ENCODE measurements at regions not wholly inside any gene's neighbourhood (a gene's known extent, or its start where the extent isn't known, plus 50 kb on each side); places are given as distances from the start of the nearest gene placed in this dataset.

DNA sequence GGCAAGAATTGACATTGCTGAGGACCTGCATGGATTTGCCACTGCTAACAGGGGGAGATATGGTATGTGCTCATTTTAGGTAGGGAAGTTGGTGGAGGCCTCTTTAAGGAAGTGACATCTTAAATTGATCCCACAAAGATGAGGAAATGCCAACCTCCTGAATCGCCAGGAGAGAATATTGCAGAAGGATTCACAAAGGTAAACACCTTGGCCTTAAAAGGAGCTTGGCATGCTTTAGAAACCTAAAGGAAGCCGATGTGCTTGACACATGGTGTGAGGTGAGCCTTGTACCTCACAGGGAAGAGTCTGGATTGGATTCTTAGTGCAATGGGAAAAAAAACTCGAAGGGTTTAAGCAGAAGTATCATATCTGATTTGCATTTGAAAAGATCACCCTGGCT lies 470.5 kb upstream of the DAB1 start:
- DNase-seq (no peak), ATAC-seq (no peak)
- intact Hi-C loops (cut with DNase I) = no loop called here
- H3K27ac ChIP-seq = no peak overlapping the region
- H3K4me1 ChIP-seq = no peaks in the 10 kb centered on the region
- H3K27me3 ChIP-seq = no peaks in the 10 kb centered on the region
- H3K36me3 ChIP-seq = no peaks in the 10 kb centered on the region
- 47% methylated on average over 3 of the region's 3 CpGs for WGBS (ENCODE audit: insufficient coverage, low coverage, low lambda C conversion rate, missing lambda C conversion rate)
- TF ChIP-seq, protein P1, sequence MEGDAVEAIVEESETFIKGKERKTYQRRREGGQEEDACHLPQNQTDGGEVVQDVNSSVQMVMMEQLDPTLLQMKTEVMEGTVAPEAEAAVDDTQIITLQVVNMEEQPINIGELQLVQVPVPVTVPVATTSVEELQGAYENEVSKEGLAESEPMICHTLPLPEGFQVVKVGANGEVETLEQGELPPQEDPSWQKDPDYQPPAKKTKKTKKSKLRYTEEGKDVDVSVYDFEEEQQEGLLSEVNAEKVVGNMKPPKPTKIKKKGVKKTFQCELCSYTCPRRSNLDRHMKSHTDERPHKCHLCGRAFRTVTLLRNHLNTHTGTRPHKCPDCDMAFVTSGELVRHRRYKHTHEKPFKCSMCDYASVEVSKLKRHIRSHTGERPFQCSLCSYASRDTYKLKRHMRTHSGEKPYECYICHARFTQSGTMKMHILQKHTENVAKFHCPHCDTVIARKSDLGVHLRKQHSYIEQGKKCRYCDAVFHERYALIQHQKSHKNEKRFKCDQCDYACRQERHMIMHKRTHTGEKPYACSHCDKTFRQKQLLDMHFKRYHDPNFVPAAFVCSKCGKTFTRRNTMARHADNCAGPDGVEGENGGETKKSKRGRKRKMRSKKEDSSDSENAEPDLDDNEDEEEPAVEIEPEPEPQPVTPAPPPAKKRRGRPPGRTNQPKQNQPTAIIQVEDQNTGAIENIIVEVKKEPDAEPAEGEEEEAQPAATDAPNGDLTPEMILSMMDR (IDR thresholded peaks at IDR 0.05) = no peak
- no peak for TF ChIP-seq POLR2A (IDR thresholded peaks at IDR 0.05)
- no peaks in the 10 kb centered on the region for H3K9me3 ChIP-seq
- H3K4me3 ChIP-seq = no peak overlapping the region

GRCh38 chr1:57889676-57890320 lies 465.9 kb upstream of the DAB1 start:
- no peak for TF ChIP-seq POLR2A (IDR thresholded peaks at IDR 0.05)
- TF ChIP-seq, protein P1 (IDR thresholded peaks at IDR 0.05) = no peak
- Histone ChIP-seq H3K4me3 (no peak overlapping the region), H3K9me3 (no peaks in the 10 kb centered on the region), H3K27me3 (no peaks in the 10 kb centered on the region), H3K27ac (no peak overlapping the region), H3K4me1 (no peaks in the 10 kb centered on the region), H3K36me3 (no peaks in the 10 kb centered on the region)
- no peak for ATAC-seq
- intact Hi-C loops (cut with DNase I) = no loop called here
- DNase-seq = no peak
- 53% methylated on average over 6 of the region's 7 CpGs for WGBS (ENCODE audit: insufficient coverage, low coverage, low lambda C conversion rate, missing lambda C conversion rate)

- TF ChIP-seq POLR2A (IDR thresholded peaks at IDR 0.05) = no peak
- TF ChIP-seq, protein P1 (IDR thresholded peaks at IDR 0.05) = no peak
- ATAC-seq (no peak), DNase-seq (no peak)
- Histone ChIP-seq H3K4me3 (no peak overlapping the region), H3K4me1 (no peaks in the 10 kb centered on the region), H3K27ac (no peak overlapping the region), H3K27me3 (no peaks in the 10 kb centered on the region), H3K9me3 (no peaks in the 10 kb centered on the region), H3K36me3 (no peaks in the 10 kb centered on the region)
- 60% methylated on average over 5 of the region's 5 CpGs for WGBS (ENCODE audit: insufficient coverage, low coverage, low lambda C conversion rate, missing lambda C conversion rate)
- intact Hi-C loops (cut with DNase I) = no loop called here
Observed at GRCh38 chr1:57887964-57888491, 464.2 kb upstream of the DAB1 start.

- no peak for ATAC-seq
- 77% methylated on average over 7 of the region's 7 CpGs for WGBS (ENCODE audit: insufficient coverage, low coverage, low lambda C conversion rate, missing lambda C conversion rate)
- H3K9me3 ChIP-seq = no peaks in the 10 kb centered on the region
- no peaks in the 10 kb centered on the region for H3K27me3 ChIP-seq
- H3K27ac ChIP-seq = no peak overlapping the region
- H3K4me1 ChIP-seq = no peaks in the 10 kb centered on the region
- TF ChIP-seq, protein P1 (IDR thresholded peaks at IDR 0.05) = no peak
- TF ChIP-seq POLR2A (IDR thresholded peaks at IDR 0.05) = no peak
- intact Hi-C loops (cut with DNase I) = no loop called here
- no peak overlapping the region for H3K4me3 ChIP-seq
- no peaks in the 10 kb centered on the region for H3K36me3 ChIP-seq
- no peak for DNase-seq
Observed at GRCh38 chr1:57886376-57886775, 462.5 kb upstream of the DAB1 start.
